ENCODE measurements at regions not wholly inside any gene's neighbourhood (a gene's known extent, or its start where the extent isn't known, plus 50 kb on each side); places are given as distances from the start of the nearest gene placed in this dataset.

DNA sequence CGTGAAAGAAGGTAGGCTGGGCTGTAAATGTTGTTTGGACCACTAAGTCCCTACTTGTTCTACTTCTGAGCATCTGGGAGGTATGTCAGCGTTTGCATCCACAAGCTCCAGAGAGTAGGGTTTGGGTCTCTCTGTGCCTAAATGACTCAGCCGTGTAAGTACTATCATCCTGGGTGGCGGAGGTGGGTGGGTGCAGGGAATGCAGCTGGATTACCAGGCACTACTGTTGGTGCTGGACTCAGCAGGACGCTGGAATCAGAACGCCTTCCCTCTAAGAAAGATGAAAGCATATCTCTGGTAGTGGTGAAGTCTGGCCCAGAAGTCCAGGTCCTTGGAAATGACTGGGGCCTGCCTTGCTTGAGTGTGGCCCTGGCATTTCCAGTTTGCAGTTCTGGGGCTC is 289.7 kb downstream of the PCNX1 start:
- TF ChIP-seq, protein P1, sequence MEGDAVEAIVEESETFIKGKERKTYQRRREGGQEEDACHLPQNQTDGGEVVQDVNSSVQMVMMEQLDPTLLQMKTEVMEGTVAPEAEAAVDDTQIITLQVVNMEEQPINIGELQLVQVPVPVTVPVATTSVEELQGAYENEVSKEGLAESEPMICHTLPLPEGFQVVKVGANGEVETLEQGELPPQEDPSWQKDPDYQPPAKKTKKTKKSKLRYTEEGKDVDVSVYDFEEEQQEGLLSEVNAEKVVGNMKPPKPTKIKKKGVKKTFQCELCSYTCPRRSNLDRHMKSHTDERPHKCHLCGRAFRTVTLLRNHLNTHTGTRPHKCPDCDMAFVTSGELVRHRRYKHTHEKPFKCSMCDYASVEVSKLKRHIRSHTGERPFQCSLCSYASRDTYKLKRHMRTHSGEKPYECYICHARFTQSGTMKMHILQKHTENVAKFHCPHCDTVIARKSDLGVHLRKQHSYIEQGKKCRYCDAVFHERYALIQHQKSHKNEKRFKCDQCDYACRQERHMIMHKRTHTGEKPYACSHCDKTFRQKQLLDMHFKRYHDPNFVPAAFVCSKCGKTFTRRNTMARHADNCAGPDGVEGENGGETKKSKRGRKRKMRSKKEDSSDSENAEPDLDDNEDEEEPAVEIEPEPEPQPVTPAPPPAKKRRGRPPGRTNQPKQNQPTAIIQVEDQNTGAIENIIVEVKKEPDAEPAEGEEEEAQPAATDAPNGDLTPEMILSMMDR (IDR thresholded peaks at IDR 0.05), result no peak
- TF ChIP-seq EP300 (IDR thresholded peaks at IDR 0.05; ENCODE audit: low read depth) (no peak), POLR2AphosphoS5 (IDR thresholded peaks at IDR 0.05) (no peak)

Data from transverse colon (tissue), 4 donors.